ENCODE measurements at regions not wholly inside any gene's neighbourhood (a gene's known extent, or its start where the extent isn't known, plus 50 kb on each side); places are given as distances from the start of the nearest gene placed in this dataset.

GRCh38 chrX:120680090-120680489 is 50.2 kb upstream of the C1GALT1C1 start:
- TF ChIP-seq, protein P1, sequence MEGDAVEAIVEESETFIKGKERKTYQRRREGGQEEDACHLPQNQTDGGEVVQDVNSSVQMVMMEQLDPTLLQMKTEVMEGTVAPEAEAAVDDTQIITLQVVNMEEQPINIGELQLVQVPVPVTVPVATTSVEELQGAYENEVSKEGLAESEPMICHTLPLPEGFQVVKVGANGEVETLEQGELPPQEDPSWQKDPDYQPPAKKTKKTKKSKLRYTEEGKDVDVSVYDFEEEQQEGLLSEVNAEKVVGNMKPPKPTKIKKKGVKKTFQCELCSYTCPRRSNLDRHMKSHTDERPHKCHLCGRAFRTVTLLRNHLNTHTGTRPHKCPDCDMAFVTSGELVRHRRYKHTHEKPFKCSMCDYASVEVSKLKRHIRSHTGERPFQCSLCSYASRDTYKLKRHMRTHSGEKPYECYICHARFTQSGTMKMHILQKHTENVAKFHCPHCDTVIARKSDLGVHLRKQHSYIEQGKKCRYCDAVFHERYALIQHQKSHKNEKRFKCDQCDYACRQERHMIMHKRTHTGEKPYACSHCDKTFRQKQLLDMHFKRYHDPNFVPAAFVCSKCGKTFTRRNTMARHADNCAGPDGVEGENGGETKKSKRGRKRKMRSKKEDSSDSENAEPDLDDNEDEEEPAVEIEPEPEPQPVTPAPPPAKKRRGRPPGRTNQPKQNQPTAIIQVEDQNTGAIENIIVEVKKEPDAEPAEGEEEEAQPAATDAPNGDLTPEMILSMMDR (IDR thresholded peaks at IDR 0.05), result no peak
- Histone ChIP-seq H4K20me1 (ENCODE audit: insufficient read depth, low read length) (no peaks in the 10 kb centered on the region), H3K4me2 (replicated peaks; ENCODE audit: extremely low read depth, low read length, poor library complexity, severe bottlenecking) (no peak overlapping the region), H3K27me3 (ENCODE audit: control insufficient read depth in 2 of 2, insufficient read depth in 2 of 2, low read length in 2 of 2) (no peaks in the 10 kb centered on the region), H3K36me3 (replicated peaks in 1 of 2; ENCODE audit: control insufficient read depth in 1 of 2, insufficient read depth in 2 of 2, low read length in 2 of 2) (no peaks in the 10 kb centered on the region), H3K9ac (ENCODE audit: insufficient read depth, low read length, poor library complexity, severe bottlenecking) (no peak overlapping the region), H3K27ac (ENCODE audit: low read depth in 1 of 2, low read length in 2 of 2) (no peak overlapping the region), H3K79me2 (ENCODE audit: insufficient read depth, low read length) (no peaks in the 10 kb centered on the region), H3K9me3 (replicated peaks in 1 of 2; ENCODE audit: control insufficient read depth in 1 of 2, insufficient read depth in 1 of 2, low read length in 2 of 2) (no peaks in the 10 kb centered on the region), H3K4me3 (replicated peaks in 1 of 3; ENCODE audit: low read depth in 2 of 3, low read length in 3 of 3) (no peak overlapping the region), H2AFZ (ENCODE audit: insufficient read depth, low read depth, low read length, poor library complexity, severe bottlenecking) (no peak overlapping the region), H3K4me1 (ENCODE audit: control insufficient read depth in 1 of 2, insufficient read depth in 2 of 2, low read length in 2 of 2) (no peaks in the 10 kb centered on the region)
- Mint-ChIP-seq H3K4me1 (no peaks in the 10 kb centered on the region), H3K27ac (no peak overlapping the region), H3K36me3 (no peaks in the 10 kb centered on the region), H3K27me3 (ENCODE audit: low read depth in 3 of 3) (peaks cover 0 to 3% (median 2%) of the 10 kb centered on the region in 3 donors), H3K9me3 (peaks cover 3 to 14% (median 6%) of the 10 kb centered on the region in 7 donors), H3K4me3 (no peak overlapping the region)
- no CpG with 5 or more reads among the region's 5 CpGs for WGBS (ENCODE audit: insufficient coverage)
- intact Hi-C loops (cut with micrococcal nuclease), result no loop called here
- no peak for DNase-seq

Measured in CD14-positive monocyte (primary cell).